ENCODE measurements at regions not wholly inside any gene's neighbourhood (a gene's known extent, or its start where the extent isn't known, plus 50 kb on each side); places are given as distances from the start of the nearest gene placed in this dataset.

GRCh38 chrY:15951041-15951440 is 1426.7 kb downstream of the NLGN4Y start:
- no peaks in the 10 kb centered on the region for H3K4me1 ChIP-seq
- ATAC-seq = no peak
- intact Hi-C loops (cut with DNase I) = no loop called here
- H3K4me3 ChIP-seq = no peak overlapping the region
- WGBS (ENCODE audit: insufficient coverage, low coverage, low lambda C conversion rate, missing lambda C conversion rate) = no CpG with 5 or more reads among the region's 4 CpGs
- no peaks in the 10 kb centered on the region for H3K9me3 ChIP-seq
- TF ChIP-seq POLR2A (IDR thresholded peaks at IDR 0.05) (no peak), CTCF (IDR thresholded peaks at IDR 0.05) (no peak)
- H3K27ac ChIP-seq = no peak overlapping the region
- DNase-seq = no peak
- no peaks in the 10 kb centered on the region for H3K27me3 ChIP-seq
- no peaks in the 10 kb centered on the region for H3K36me3 ChIP-seq

GRCh38 chrY:15968800-15969199 is 1444.5 kb downstream of the NLGN4Y start:
- DNase-seq (peak in 1 of 3 donors; percentile 42), ATAC-seq (peak in 1 of 4 donors; percentile 88)
- Histone ChIP-seq H3K36me3 (no peaks in the 10 kb centered on the region), H3K27ac (no peak overlapping the region), H3K27me3 (no peaks in the 10 kb centered on the region), H3K4me1 (no peaks in the 10 kb centered on the region), H3K9me3 (no peaks in the 10 kb centered on the region), H3K4me3 (no peak overlapping the region)
- TF ChIP-seq POLR2A (IDR thresholded peaks at IDR 0.05) (no peak), CTCF (IDR thresholded peaks at IDR 0.05) (no peak)
- intact Hi-C loops (cut with DNase I) = no loop called here
- WGBS (ENCODE audit: insufficient coverage, low coverage, low lambda C conversion rate, missing lambda C conversion rate) = no CpG with 5 or more reads among the region's 2 CpGs

DNA sequence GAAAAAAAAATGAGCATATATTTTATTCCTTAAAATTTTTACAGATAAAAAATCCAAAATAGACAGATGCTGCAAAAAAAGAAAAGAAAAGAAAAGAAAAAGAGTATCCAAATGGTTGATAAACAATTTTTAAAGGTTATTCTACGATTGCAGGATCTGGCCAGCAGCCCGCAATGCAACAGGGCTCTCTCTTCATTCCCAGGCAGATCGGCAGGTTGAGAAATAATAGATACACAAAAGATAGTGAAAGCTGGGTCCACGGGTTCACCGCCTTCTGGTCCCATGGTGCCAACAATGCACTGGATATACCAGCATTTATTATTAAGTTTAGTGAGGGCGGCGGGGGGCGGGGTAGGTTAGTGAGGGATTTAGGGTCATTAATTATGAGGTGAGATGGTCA is 1448.9 kb downstream of the NLGN4Y start:
- intact Hi-C loops (cut with DNase I) = no loop called here
- TF ChIP-seq CTCF (IDR thresholded peaks at IDR 0.05) (no peak), POLR2A (IDR thresholded peaks at IDR 0.05) (no peak)
- ATAC-seq (peak in 1 of 4 donors; percentile 63), DNase-seq (peak in 1 of 3 donors; percentile 71)
- no CpG with 5 or more reads among the region's 8 CpGs for WGBS (ENCODE audit: insufficient coverage, low coverage, low lambda C conversion rate, missing lambda C conversion rate)
- Histone ChIP-seq H3K27ac (no peak overlapping the region), H3K36me3 (no peaks in the 10 kb centered on the region), H3K27me3 (no peaks in the 10 kb centered on the region), H3K4me3 (no peak overlapping the region), H3K9me3 (no peaks in the 10 kb centered on the region), H3K4me1 (no peaks in the 10 kb centered on the region)

DNA sequence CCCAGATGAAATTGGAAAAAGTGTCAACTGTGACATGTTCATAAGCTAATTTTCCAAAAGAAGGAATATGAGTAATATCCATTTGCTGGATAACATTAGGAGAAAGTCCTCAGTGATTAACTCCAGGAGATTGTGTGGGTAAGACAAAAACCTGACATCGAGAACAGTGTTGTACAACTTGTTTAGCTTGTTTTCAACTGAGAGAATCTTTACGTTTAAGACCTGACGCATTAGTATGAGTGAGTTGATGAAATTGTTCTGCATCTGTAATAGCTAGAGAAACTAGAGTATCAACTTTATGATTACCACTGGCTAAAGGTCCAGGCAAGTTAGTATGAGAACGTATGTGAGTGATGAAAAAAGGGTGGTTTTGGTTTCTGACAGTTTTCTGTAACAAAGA is 1452.4 kb downstream of the NLGN4Y start:
- no peak for DNase-seq
- H3K27ac ChIP-seq = no peak overlapping the region

More for the DNA sequence above, 1452.4 kb downstream of the NLGN4Y start:
- TF ChIP-seq CTCF (IDR thresholded peaks at IDR 0.05) (no peak), POLR2A (IDR thresholded peaks at IDR 0.05) (no peak)
- no CpG with 5 or more reads among the region's 4 CpGs for WGBS (ENCODE audit: insufficient coverage, low coverage, low lambda C conversion rate, missing lambda C conversion rate)
- intact Hi-C loops (cut with DNase I) = no loop called here
- no peak overlapping the region for H3K4me3 ChIP-seq
- no peaks in the 10 kb centered on the region for H3K27me3 ChIP-seq
- H3K36me3 ChIP-seq = no peaks in the 10 kb centered on the region
- ATAC-seq = no peak
- H3K9me3 ChIP-seq = no peaks in the 10 kb centered on the region
- no peaks in the 10 kb centered on the region for H3K4me1 ChIP-seq

Measured in right lobe of liver (tissue), 6 donors.